ENCODE measurements at regions not wholly inside any gene's neighbourhood (a gene's known extent, or its start where the extent isn't known, plus 50 kb on each side); places are given as distances from the start of the nearest gene placed in this dataset.

- DNase-seq (ENCODE audit: low spot score), result no peak
Observed at GRCh38 chr15:57823325-57823882, 116.9 kb downstream of the POLR2M start.

DNA sequence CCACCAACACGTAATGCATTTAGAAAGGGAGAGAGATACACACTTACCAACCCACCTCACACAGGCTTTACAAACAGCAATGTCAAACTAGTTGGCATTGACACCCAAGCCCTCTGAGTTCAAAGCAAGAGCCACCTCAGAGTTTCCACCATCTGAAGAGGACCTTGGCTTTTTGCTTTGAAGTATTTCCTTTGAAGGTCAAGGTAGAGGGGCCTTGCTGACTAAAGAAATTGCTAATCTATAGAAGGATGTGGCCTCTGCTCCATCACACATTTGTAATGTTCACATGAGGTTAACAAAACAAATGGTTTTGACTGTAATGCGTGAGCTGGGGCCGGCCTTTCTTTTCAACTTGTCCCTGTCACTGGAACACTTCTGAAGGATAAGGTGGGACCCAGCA is 117.7 kb downstream of the POLR2M start:
- DNase-seq (ENCODE audit: low spot score), result no peak

- DNase-seq (ENCODE audit: low spot score), result no peak
Observed at GRCh38 chr15:57827021-57827420, 120.5 kb downstream of the POLR2M start.

DNA sequence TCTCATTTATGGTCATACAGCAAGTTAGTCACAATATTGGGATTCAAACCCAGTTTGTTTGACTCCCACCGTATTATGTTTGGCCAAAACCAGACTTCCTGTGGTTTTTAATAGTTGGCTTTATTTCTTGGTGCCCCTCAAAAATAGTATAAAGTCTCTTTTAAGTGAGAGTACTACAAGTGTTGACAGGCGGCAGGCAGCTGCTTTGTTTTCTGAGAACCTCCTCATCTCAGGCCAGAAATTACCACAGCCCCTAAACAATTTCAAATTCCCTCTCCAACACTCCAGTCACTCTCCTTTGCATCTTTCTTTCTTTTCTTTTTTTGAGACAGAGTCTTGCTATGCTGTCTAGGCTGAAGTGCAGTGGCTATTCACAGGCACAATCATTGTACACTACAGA is 121.5 kb downstream of the POLR2M start:
- no peak for DNase-seq (ENCODE audit: low spot score)

GRCh38 chr15:57832183-57832582 is 125.7 kb downstream of the POLR2M start:
- DNase-seq (ENCODE audit: low spot score), result no peak

DNA sequence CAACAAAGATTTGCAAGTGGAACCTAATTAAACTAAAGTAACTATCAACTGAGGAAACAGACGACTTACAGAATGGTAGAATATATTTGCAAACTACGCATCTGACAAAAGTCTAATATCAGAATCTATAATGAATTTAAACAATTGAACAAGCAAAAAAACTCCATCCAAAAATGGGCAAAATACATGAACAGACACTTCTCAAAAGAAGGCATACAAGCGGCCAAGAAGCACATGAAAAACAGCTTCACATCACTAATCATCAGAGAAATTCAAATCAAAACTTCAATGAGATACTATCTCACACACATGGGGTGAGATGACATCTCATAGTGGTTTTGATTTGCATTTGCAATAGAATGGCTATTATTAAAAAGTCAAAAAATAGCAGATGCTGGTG is 128.6 kb downstream of the POLR2M start:
- DNase-seq (ENCODE audit: low spot score), result no peak

GRCh38 chr15:57849317-57849716 is 142.8 kb downstream of the POLR2M start:
- peak; percentile 24 for DNase-seq (ENCODE audit: low spot score)

DNA sequence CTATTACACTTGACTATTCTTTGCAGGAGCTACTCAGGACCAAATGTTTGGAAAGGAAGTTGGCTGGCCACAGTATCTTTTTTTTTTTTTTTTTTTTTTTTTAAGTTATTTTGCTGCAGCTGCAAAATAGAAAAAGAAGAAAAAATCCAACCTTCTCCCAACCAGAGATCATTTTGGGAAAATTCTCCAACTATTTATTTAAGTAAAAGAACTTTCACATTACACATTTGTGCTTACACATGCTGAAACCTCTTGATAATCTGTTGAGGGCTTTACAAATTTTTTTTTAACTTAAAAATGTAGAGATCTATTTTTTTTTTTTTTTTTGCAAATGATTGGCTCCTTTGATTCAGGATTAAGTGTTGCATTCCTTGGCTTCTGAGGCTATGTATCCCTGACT is 148.0 kb downstream of the POLR2M start:
- DNase-seq (ENCODE audit: low spot score), result no peak

- no peak for DNase-seq (ENCODE audit: low spot score)
Observed at GRCh38 chr15:57857871-57858270, 151.4 kb downstream of the POLR2M start.

GRCh38 chr15:57859130-57859685 is 152.7 kb downstream of the POLR2M start:
- DNase-seq (ENCODE audit: low spot score), result no peak

DNA sequence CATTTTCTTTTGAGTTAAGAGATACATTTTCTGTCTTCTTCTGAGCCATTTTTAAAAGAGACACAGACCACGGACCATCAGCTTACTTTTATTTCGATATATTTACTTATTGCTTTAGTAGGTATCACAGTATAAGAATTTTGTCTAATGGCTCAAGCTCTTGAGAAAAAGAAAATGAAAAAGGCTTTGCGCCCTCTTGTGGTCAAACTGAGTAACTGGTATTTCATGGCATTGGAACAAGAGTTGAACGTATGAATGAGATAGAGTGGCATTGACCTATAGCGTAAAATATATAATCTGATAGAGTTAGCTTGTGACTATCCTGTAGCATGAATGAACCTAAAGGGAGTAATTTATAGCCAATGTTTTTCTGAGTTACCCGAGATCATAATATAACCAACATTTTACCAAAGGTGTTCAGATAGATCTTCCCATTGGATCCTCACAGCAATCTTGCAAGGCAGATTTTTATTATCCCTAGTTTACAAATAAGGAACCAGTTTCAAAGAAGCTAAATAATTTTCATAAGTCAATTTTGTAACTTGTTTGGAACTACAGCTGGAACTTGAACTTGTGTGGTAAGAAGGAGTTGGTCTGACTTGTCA is 154.6 kb downstream of the POLR2M start:
- peak; percentile 89 for DNase-seq (ENCODE audit: low spot score)

GRCh38 chr15:57861815-57862586 is 155.5 kb downstream of the POLR2M start:
- no peak for DNase-seq (ENCODE audit: low spot score)

- DNase-seq (ENCODE audit: low spot score), result no peak
Observed at GRCh38 chr15:57862761-57863160, 156.2 kb downstream of the POLR2M start.

DNA sequence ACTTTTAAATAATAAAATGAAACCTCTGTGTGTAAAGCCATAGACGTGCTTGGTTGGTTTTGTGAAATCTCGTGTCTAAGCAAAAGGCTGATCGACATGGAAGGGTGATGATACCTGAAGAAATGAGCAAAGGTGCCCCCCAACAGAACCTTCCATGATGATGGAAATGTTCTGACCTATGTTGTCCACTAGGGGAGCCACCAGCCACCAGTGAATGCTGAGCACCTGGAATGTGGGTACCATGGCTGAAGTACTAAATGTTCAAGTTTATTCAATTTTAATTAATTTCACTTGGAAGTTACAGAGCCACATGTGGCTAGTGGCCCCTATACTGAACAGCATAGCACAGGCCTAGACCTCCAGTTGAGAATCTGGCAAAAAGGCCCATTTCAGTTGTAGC is 158.8 kb downstream of the POLR2M start:
- DNase-seq (ENCODE audit: low spot score), result no peak

DNA sequence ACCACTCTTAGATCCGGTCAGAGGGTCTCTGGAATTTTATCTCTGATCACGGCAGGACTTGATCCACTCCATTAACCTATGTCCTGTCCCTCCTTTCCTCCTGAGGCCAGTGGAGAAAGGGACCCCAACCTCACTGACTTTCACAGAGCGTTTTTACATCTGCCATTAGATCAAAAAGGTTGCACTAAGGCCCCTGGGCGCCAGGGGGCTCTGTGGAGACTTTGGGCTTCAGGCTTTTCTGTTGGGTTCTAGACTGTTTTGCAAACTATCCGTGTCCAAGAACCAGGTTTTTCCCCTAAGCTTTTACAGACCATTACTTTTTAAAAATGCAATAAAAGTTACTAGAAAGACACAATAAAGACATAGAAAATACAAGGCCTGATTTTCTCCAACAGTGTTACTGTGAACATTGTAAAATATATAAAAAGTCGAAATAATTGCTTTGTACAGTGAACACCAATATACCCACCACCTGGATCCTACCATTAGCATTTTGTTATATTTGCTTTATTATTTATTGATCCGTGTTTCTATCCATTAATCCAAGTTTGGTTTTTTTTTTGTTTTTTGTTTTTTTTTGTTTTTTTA is 159.7 kb downstream of the POLR2M start:
- no peak for DNase-seq (ENCODE audit: low spot score)

DNA sequence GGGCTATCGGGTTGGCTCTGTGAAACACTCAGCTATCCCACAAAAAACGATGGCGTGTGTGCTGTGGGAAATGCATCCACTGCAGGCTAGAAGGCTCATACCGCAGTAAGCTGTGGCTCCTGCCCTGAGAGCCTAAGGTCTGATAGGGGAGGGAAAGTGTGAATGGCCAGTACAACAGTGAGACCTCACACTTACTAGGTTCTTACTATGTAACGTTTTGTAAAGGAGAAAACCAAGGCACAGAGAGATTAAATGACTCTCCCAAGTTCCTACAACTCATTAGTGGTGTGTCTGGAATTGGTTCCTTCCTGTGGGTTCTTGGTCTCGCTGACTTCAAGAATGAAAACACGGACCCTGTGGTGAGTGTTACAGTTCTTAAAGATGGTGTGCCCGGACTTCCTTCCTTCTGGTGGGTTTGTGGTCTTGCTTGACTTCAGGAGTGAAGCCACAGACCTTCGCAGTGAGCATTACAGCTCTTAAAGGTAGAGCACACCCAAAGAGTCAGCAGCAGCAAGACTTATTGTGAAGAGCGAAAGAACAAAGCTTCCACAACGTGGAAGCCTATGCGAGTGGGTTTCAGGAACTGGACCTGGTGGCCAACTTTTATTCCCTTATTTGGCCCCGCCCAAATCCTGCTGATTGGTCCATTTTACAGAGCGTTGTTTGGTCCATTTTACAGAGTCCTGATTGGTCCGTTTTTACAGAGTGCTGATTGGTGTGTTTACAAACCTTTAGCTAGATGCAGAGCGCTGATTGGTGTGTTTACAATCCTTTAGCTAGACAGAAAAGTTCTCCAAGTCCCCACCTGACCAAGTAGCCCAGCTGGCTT is 161.7 kb downstream of the POLR2M start:
- no peak for DNase-seq (ENCODE audit: low spot score)

DNA sequence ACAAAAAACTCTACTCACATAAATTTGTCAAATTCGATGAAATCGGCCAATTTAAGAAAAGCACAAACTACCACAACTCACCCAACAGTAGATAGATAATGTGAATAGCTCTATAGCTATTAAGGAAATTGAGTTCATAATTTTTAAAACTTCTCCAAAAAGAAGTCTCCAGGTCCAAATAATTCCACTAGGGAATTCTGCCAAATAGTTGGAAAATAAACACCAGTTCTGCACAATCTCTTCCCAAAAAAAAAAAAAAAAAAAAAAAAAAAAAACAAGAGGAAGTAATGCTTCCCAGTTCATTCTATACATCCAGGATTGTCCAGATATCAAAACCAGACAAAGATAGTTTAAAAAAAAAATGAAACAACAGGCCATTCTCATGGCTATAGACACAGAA is 164.2 kb downstream of the POLR2M start:
- DNase-seq (ENCODE audit: low spot score), result no peak

DNA sequence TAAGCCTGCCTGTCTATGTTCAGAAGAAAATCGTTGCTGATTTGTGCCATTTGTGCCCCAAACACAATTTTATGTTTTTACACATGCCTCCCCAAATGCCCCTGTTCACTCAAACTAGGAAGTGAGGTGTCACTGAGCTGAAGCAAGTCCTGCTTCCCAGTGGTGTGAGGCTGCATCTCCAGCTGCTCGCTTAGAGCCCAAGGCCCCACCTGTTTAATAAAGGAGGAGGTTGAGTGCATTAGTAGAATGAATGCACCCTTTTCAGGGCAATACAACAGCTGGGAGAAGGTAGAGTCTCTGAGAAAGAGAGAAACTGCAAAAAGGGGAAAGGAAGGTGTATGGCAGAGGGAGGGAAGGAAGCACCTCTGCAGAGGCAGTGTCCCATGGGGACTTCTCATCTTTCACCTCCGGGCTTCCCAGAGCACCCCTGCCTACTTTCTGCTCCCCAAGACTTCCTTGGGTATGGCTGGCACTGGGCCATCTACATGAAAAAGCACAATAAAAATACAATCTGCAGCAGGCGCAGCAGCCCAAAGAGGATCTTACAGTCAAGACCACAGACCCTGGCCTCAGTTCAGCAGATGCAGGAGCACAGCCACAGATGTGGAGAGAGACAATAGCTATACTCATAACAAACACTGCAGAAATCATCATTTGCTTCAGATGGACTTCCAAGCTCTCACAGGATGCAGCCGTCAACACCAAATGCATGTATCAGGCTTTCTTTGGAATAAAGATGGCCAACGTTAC is 165.9 kb downstream of the POLR2M start:
- DNase-seq (ENCODE audit: low spot score), result no peak

DNA sequence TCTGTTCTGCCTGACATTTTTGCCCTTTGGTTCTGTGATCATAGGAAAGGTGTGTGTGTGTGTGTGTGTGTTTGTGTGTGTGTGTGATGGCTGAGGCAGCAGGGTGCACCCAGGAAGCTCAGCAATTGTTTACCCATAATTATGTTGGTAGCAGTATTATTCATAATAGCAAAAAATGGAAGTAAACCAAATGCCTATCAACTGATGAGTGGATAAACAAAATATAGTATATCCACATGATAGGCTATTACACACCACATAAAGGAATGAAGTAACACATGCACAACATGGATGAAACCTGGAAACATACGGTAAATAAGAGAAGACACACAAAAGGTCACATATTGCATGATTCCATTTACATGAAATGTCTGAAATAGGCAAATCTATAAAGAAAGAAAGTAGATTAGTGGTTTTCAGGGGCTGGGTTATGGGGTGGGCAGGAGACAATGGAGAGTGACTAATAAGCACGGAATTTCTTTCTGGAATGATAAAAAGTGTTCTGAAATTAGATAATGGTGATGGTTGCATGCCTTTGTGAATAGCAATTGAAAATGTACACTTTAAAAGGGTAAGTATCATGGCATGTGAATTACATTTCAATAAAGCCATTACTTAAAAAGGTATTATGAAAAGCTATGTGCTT is 167.2 kb downstream of the POLR2M start:
- DNase-seq (ENCODE audit: low spot score), result no peak

GRCh38 chr15:57875347-57875746 is 168.8 kb downstream of the POLR2M start:
- no peak for DNase-seq (ENCODE audit: low spot score)

- DNase-seq (ENCODE audit: low spot score), result no peak
Observed at GRCh38 chr15:57878573-57878972, 172.1 kb downstream of the POLR2M start.
